ENCODE measurements at regions not wholly inside any gene's neighbourhood (a gene's known extent, or its start where the extent isn't known, plus 50 kb on each side); places are given as distances from the start of the nearest gene placed in this dataset.

- TF ChIP-seq CTCF (IDR thresholded peaks at IDR 0.05) (no peak), POLR2A (IDR thresholded peaks at IDR 0.05) (no peak)
Observed at GRCh38 chr5:163757344-163757743, 251.9 kb downstream of the MAT2B start.

All from transverse colon (tissue), 3 donors.